PC-9 (cell line): ENCODE measurements at regions not wholly inside any gene's neighbourhood (a gene's known extent, or its start where the extent isn't known, plus 50 kb on each side); places are given as distances from the start of the nearest gene placed in this dataset.

ENCODE experiments used
- EZH2 ChIP-seq: fragments of 200-600 bp; sonication (generic); IDR thresholded peaks from 2 replicates; pipeline ENCODE4 v1.8.0; 2017; ENCODE audit warnings: antibody characterized with exemption, low read depth
- TF ChIP-seq, protein P1 (sequence below): fragments of 200-600 bp; sonication (generic); conservative IDR thresholded peaks from 2 replicates; pipeline ENCODE4 v1.6.1; 2017; ENCODE audit warnings: mixed run types, antibody characterized with exemption, mild to moderate bottlenecking, moderate library complexity

DNA sequence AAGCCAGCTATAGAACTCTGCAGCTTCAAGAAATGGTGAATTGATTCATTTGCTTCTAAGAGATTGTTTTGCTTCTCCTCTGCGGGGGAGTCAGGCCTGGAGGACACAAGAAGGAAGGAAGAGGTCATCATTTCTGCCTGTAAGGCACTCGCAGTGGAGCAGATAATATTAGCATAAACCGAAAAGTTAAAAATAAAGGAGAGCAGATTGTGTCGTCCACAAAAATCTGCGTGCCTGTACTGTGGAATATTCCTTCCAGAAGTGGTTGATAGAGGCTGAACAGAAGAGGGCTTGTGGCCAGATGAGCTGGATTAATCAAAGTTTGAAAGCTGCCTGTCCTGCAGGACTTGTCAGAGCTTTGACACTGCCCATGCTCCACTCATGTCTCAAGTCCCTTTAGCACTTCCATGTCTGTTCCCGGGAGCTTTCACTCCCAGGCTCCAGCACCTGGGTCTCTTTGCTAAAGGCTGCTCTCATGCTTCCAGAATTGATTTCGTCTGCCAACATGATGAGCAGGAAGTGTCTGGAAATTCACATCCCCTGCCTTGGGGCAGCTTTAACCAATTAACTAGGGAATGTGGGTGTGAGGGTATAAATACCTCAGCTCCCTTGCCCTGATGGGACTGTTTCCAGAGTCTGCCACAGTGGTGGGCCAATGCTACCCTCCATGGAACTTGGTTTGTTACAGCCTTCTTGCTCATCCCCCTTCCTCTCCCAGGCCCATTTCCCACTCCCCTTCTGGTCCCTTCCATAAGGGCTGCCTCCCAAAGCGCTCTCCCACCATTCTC is 65.1 kb upstream of the STX16 start:
- TF ChIP-seq, protein P1, sequence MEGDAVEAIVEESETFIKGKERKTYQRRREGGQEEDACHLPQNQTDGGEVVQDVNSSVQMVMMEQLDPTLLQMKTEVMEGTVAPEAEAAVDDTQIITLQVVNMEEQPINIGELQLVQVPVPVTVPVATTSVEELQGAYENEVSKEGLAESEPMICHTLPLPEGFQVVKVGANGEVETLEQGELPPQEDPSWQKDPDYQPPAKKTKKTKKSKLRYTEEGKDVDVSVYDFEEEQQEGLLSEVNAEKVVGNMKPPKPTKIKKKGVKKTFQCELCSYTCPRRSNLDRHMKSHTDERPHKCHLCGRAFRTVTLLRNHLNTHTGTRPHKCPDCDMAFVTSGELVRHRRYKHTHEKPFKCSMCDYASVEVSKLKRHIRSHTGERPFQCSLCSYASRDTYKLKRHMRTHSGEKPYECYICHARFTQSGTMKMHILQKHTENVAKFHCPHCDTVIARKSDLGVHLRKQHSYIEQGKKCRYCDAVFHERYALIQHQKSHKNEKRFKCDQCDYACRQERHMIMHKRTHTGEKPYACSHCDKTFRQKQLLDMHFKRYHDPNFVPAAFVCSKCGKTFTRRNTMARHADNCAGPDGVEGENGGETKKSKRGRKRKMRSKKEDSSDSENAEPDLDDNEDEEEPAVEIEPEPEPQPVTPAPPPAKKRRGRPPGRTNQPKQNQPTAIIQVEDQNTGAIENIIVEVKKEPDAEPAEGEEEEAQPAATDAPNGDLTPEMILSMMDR: no peak
- TF ChIP-seq EZH2: no peak
